ENCODE measurements at regions not wholly inside any gene's neighbourhood (a gene's known extent, or its start where the extent isn't known, plus 50 kb on each side); places are given as distances from the start of the nearest gene placed in this dataset.

- no peak for TF ChIP-seq EZH2 (IDR thresholded peaks at IDR 0.05; ENCODE audit: low read length, missing control alignments)
- TF ChIP-seq, protein P1, sequence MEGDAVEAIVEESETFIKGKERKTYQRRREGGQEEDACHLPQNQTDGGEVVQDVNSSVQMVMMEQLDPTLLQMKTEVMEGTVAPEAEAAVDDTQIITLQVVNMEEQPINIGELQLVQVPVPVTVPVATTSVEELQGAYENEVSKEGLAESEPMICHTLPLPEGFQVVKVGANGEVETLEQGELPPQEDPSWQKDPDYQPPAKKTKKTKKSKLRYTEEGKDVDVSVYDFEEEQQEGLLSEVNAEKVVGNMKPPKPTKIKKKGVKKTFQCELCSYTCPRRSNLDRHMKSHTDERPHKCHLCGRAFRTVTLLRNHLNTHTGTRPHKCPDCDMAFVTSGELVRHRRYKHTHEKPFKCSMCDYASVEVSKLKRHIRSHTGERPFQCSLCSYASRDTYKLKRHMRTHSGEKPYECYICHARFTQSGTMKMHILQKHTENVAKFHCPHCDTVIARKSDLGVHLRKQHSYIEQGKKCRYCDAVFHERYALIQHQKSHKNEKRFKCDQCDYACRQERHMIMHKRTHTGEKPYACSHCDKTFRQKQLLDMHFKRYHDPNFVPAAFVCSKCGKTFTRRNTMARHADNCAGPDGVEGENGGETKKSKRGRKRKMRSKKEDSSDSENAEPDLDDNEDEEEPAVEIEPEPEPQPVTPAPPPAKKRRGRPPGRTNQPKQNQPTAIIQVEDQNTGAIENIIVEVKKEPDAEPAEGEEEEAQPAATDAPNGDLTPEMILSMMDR (conservative IDR thresholded peaks at IDR 0.05 in 1 of 2, IDR thresholded peaks at IDR 0.05 in 1 of 2; ENCODE audit: low read depth in 1 of 2, low read length in 2 of 2): no peak
- H3K27ac ChIP-seq (ENCODE audit: insufficient read depth, low read length): no peak overlapping the region
- no peaks in the 10 kb centered on the region for H3K9me3 ChIP-seq (ENCODE audit: control insufficient read depth, insufficient read depth, low read depth, low read length)
- H3K27me3 ChIP-seq (ENCODE audit: control insufficient read depth, insufficient read depth, low read length): no peaks in the 10 kb centered on the region
- no peaks in the 10 kb centered on the region for H3K36me3 ChIP-seq (ENCODE audit: control insufficient read depth, insufficient read depth, low read length)
- H4K20me1 ChIP-seq (ENCODE audit: control insufficient read depth, extremely low read depth, insufficient read depth, low read length): no peaks in the 10 kb centered on the region
- H3K79me2 ChIP-seq (ENCODE audit: control insufficient read depth, insufficient read depth, low read length): no peaks in the 10 kb centered on the region
- no peak overlapping the region for H3K4me3 ChIP-seq (replicated peaks in 1 of 4; ENCODE audit: control extremely low read depth in 1 of 4, insufficient read depth in 1 of 4, low read depth in 3 of 4, low read length in 4 of 4)
- H2AFZ ChIP-seq (ENCODE audit: low read length): peak overlapping the region; percentile 16
- no peak for DNase-seq (ENCODE audit: low read depth in 2 of 2)
- H3K4me2 ChIP-seq (ENCODE audit: extremely low read depth, insufficient read depth, low read length): no peak overlapping the region
- no peak overlapping the region for H3K9ac ChIP-seq (ENCODE audit: insufficient read depth, low read length)
- H3K4me1 ChIP-seq (ENCODE audit: control insufficient read depth, extremely low read depth, insufficient read depth, low read length): no peaks in the 10 kb centered on the region
Observed at GRCh38 chr12:75969768-75970167, 61.8 kb downstream of the PHLDA1 start.

- Histone ChIP-seq H3K9ac (ENCODE audit: insufficient read depth, low read length) (no peak overlapping the region), H3K4me3 (replicated peaks in 1 of 4; ENCODE audit: control extremely low read depth in 1 of 4, insufficient read depth in 1 of 4, low read depth in 3 of 4, low read length in 4 of 4) (no peak overlapping the region), H3K79me2 (ENCODE audit: control insufficient read depth, insufficient read depth, low read length) (no peaks in the 10 kb centered on the region), H3K27me3 (ENCODE audit: control insufficient read depth, insufficient read depth, low read length) (no peaks in the 10 kb centered on the region), H3K4me2 (ENCODE audit: extremely low read depth, insufficient read depth, low read length) (no peak overlapping the region), H3K9me3 (ENCODE audit: control insufficient read depth, insufficient read depth, low read depth, low read length) (no peaks in the 10 kb centered on the region), H3K36me3 (ENCODE audit: control insufficient read depth, insufficient read depth, low read length) (no peaks in the 10 kb centered on the region), H3K27ac (ENCODE audit: insufficient read depth, low read length) (no peak overlapping the region), H4K20me1 (ENCODE audit: control insufficient read depth, extremely low read depth, insufficient read depth, low read length) (no peaks in the 10 kb centered on the region), H2AFZ (ENCODE audit: low read length) (no peak overlapping the region), H3K4me1 (ENCODE audit: control insufficient read depth, extremely low read depth, insufficient read depth, low read length) (no peaks in the 10 kb centered on the region)
- DNase-seq (ENCODE audit: low read depth in 2 of 2): no peak
- TF ChIP-seq EZH2 (IDR thresholded peaks at IDR 0.05; ENCODE audit: low read length, missing control alignments): no peak
- TF ChIP-seq, protein P1 (conservative IDR thresholded peaks at IDR 0.05 in 1 of 2, IDR thresholded peaks at IDR 0.05 in 1 of 2; ENCODE audit: low read depth in 1 of 2, low read length in 2 of 2): no peak
Observed at GRCh38 chr12:75965661-75966060, 65.9 kb downstream of the PHLDA1 start.

GRCh38 chr12:75964150-75964549 is 67.4 kb downstream of the PHLDA1 start:
- no peak overlapping the region for H3K4me3 ChIP-seq (replicated peaks in 1 of 4; ENCODE audit: control extremely low read depth in 1 of 4, insufficient read depth in 1 of 4, low read depth in 3 of 4, low read length in 4 of 4)
- DNase-seq (ENCODE audit: low read depth in 2 of 2): no peak
- no peaks in the 10 kb centered on the region for H3K79me2 ChIP-seq (ENCODE audit: control insufficient read depth, insufficient read depth, low read length)
- no peak overlapping the region for H3K27ac ChIP-seq (ENCODE audit: insufficient read depth, low read length)
- no peaks in the 10 kb centered on the region for H3K27me3 ChIP-seq (ENCODE audit: control insufficient read depth, insufficient read depth, low read length)
- no peak overlapping the region for H2AFZ ChIP-seq (ENCODE audit: low read length)
- no peaks in the 10 kb centered on the region for H3K9me3 ChIP-seq (ENCODE audit: control insufficient read depth, insufficient read depth, low read depth, low read length)
- no peak for TF ChIP-seq EZH2 (IDR thresholded peaks at IDR 0.05; ENCODE audit: low read length, missing control alignments)
- peaks cover 4% of the 10 kb centered on the region for H3K4me1 ChIP-seq (ENCODE audit: control insufficient read depth, extremely low read depth, insufficient read depth, low read length)
- no peak overlapping the region for H3K4me2 ChIP-seq (ENCODE audit: extremely low read depth, insufficient read depth, low read length)
- H4K20me1 ChIP-seq (ENCODE audit: control insufficient read depth, extremely low read depth, insufficient read depth, low read length): no peaks in the 10 kb centered on the region
- no peak overlapping the region for H3K9ac ChIP-seq (ENCODE audit: insufficient read depth, low read length)
- no peaks in the 10 kb centered on the region for H3K36me3 ChIP-seq (ENCODE audit: control insufficient read depth, insufficient read depth, low read length)
